Aorta (tissue), 5 donors: ENCODE measurements at regions not wholly inside any gene's neighbourhood (a gene's known extent, or its start where the extent isn't known, plus 50 kb on each side); places are given as distances from the start of the nearest gene placed in this dataset.

Experiments used
- ATAC-seq: fragments of 200-7000 bp; cut with Tn5 transposase; one replicate; pipeline ENCODE4 v1.9.1; 2022; ENCODE audit warnings: moderate library complexity; ENCODE audit not compliant: low FRiP score
- DNase-seq, 2 donors: peaks; one replicate each; pipeline ENCODE4 v3.0.0-alpha.2; 2020
- H3K27ac ChIP-seq, 2 donors: one replicate each; pipeline ENCODE4 v1.5.1; 2013; ENCODE audit warnings: low read length in 2 of 2, mild to moderate bottlenecking in 2 of 2, moderate library complexity in 2 of 2, control low read depth in 1 of 2, inconsistent platforms in 1 of 2, low read depth in 1 of 2
- H3K27me3 ChIP-seq, 2 donors: one replicate each; pipeline ENCODE4 v1.6.1; 2013; ENCODE audit warnings: control low read depth in 1 of 2, low read length in 1 of 2, mild to moderate bottlenecking in 1 of 2, moderate library complexity in 1 of 2; ENCODE audit not compliant: insufficient read depth in 2 of 2, control insufficient read depth in 1 of 2
- H3K36me3 ChIP-seq, 2 donors: one replicate each; pipeline ENCODE4 v1.6.1; 2013; ENCODE audit warnings: control low read depth in 1 of 2, low read length in 1 of 2, mild to moderate bottlenecking in 1 of 2; ENCODE audit not compliant: insufficient read depth in 2 of 2, control insufficient read depth in 1 of 2
- H3K4me1 ChIP-seq, 2 donors: one replicate each; pipeline ENCODE4 v1.6.1; 2013; ENCODE audit warnings: low read length in 2 of 2, control low read depth in 1 of 2, mild to moderate bottlenecking in 1 of 2, moderate library complexity in 1 of 2; ENCODE audit not compliant: insufficient read depth in 2 of 2, control insufficient read depth in 1 of 2
- H3K4me3 ChIP-seq, 2 donors: one replicate each; pipeline ENCODE4 v1.5.1; 2013; ENCODE audit warnings: low read length in 2 of 2, control low read depth in 1 of 2, mild to moderate bottlenecking in 1 of 2
- H3K9me3 ChIP-seq: one replicate; pipeline ENCODE4 v1.6.1; 2013; ENCODE audit warnings: mild to moderate bottlenecking, low read length; ENCODE audit not compliant: control insufficient read depth
- WGBS, 2 donors: extraction: QIAGEN DNeasy Blood & Tissue Kit; methylation state at CpG; one replicate each; pipeline ENCODE4 v1.1.7; 2013; 5-methylcytosine and 5-hydroxymethylcytosine counted together
- intact Hi-C, 2 donors: fragments of 100-400 bp; cut with DNase I; formaldehyde crosslinking; loops; one replicate each; pipeline versions ENCODE4 v1.14.2 to v1.15.0; 2022
- donor health status: healthy with polysubstance abuse.
- donor health status: Bipolar disorder and iron deficiency.
- donor health status: DM: no; HTN: no; CAD: no.
- donor health status: DM: no; HTN: no; CAD: no.
- donor health status: DM: yes; HTN: yes; CAD: no.

DNA sequence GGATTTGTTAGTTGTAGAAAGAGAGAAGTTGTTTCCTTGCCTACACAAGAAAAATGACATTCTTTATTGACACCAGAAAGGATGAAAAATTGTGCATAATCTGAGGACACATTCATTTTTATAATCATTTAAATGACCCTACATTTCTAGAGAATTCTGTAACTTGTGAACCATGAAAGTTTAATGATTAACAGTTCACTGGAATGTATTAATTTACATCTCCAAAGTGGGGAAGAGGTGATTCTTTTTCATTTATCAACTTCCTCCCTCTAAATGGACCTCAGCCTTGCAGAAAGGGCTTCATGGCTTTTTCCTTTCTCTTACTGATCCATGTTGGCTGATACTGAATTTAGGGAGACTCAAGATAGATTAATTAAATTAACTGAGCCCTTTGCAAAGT, 565.2 kb upstream of the LINC00305 start:
- intact Hi-C loops = no loop called here
- no peaks in the 10 kb centered on the region for H3K4me1 ChIP-seq
- no peak for DNase-seq
- no peaks in the 10 kb centered on the region for H3K36me3 ChIP-seq
- no peaks in the 10 kb centered on the region for H3K27me3 ChIP-seq
- H3K27ac ChIP-seq = no peak overlapping the region
- ATAC-seq = no peak
- no peak overlapping the region for H3K4me3 ChIP-seq
- H3K9me3 ChIP-seq = no peaks in the 10 kb centered on the region

DNA sequence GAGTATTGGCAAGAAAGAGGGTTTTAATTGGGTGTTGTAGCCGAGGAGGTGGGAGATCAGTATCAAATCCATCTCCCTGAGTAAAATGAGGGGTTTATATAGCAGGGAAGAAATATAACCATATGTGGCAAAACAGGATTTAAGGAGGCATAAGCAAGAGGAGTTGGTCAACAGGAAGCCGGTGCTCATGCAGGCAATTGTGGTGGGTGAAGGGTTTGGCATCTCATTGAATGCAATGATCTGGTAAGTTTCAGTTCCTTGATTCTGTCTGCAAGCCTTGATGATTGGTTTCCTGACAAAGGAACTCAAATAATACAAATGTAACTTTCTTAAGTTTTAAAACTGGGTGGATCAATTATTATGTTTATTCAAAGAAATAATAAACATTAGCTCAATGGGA, 564.4 kb upstream of the LINC00305 start:
- Histone ChIP-seq H3K9me3 (no peaks in the 10 kb centered on the region), H3K4me1 (no peaks in the 10 kb centered on the region), H3K27me3 (no peaks in the 10 kb centered on the region), H3K27ac (no peak overlapping the region), H3K4me3 (no peak overlapping the region), H3K36me3 (no peaks in the 10 kb centered on the region)
- intact Hi-C loops = no loop called here
- 82 to 87% methylated on average over 2 of the region's 2 CpGs for WGBS, 2 donors
- DNase-seq (peak in 1 of 2 donors; percentile 47), ATAC-seq (no peak)

DNA sequence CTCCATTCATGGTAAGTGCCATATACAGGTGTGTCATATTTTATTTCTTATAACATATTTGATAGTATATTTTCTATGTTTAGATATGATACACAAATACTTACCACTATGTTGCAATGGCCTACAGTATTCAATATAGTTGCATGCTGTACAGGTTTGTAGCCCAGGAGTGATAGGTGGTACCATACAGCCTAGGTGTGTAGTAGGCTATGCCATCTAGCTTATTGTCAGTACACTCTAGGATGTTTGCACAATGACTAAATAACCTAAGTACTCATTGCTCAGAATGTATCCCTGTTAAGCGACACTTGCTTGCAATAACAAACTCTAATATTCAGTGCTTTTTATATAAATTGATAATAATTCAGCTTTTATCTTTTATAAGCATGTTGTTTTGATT, 563.1 kb upstream of the LINC00305 start:
- no peaks in the 10 kb centered on the region for H3K36me3 ChIP-seq
- no peaks in the 10 kb centered on the region for H3K9me3 ChIP-seq
- 87 to 94% methylated on average over 1 of the region's 1 CpG for WGBS, 2 donors
- DNase-seq (no peak), ATAC-seq (no peak)
- no peak overlapping the region for H3K27ac ChIP-seq
- H3K4me3 ChIP-seq = no peak overlapping the region
- H3K27me3 ChIP-seq = no peaks in the 10 kb centered on the region
- no peaks in the 10 kb centered on the region for H3K4me1 ChIP-seq
- intact Hi-C loops = no loop called here

DNA sequence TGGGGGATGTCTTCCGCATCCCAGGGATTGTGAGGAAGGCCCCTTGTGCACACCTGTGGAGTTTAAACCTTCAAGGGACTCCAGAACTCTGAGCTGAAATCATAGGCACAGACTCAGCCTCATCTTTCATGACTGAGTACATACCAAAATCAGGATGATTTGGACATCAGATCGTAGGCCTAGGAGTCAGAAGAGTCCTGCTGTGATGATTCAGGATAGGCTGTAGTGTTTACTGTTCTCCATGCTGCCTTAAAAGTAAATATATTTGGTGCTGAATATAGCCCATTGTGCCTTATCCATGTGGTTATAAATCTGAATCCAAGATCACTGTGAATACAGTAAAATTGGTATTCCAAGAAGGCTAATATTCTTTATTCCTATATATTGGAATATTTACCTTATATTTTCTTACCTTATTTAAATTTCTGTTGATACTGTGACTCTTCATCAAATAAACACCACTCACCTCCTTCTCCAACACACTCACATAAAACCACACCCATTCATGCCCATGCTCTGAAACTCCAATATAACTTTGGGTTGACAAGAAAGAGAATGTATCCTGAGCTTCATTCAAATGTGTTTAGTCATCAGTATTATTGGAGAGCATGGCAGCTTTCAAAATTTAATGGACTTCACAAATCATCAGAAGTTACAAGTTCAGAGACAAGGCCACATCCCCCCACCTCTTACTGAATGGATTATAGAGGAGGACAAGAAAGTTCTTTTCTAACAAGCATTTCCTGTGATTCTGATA, 561.4 kb upstream of the LINC00305 start:
- H3K27ac ChIP-seq = no peak overlapping the region
- H3K27me3 ChIP-seq = no peaks in the 10 kb centered on the region
- intact Hi-C loops = no loop called here
- H3K4me1 ChIP-seq = no peaks in the 10 kb centered on the region
- H3K36me3 ChIP-seq = no peaks in the 10 kb centered on the region
- 85 to 89% methylated on average over 2 of the region's 2 CpGs for WGBS, 2 donors
- ATAC-seq (no peak), DNase-seq (no peak)
- no peak overlapping the region for H3K4me3 ChIP-seq
- H3K9me3 ChIP-seq = no peaks in the 10 kb centered on the region

DNA sequence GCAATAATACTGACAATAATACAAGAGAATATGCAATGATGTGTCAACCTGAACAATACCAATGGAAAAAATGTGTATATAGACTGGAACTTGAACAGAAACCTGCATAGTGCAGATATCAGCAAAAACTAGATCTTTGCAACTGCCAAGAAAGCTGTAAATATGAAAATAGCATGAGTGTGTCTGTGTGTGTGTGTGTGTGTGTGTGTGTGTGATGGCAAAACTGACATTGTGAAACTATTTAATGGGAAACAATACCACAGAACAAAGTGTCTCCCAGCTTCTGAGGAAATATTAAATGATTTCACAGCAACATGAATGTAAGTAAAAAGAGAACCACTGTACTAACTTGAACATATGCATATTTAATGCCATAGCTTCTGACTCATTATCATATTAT, 558.2 kb upstream of the LINC00305 start:
- Histone ChIP-seq H3K36me3 (no peaks in the 10 kb centered on the region), H3K27ac (no peak overlapping the region), H3K4me3 (no peak overlapping the region), H3K9me3 (no peaks in the 10 kb centered on the region), H3K27me3 (no peaks in the 10 kb centered on the region), H3K4me1 (no peaks in the 10 kb centered on the region)
- intact Hi-C loops = no loop called here
- ATAC-seq = no peak
- DNase-seq = no peak

DNA sequence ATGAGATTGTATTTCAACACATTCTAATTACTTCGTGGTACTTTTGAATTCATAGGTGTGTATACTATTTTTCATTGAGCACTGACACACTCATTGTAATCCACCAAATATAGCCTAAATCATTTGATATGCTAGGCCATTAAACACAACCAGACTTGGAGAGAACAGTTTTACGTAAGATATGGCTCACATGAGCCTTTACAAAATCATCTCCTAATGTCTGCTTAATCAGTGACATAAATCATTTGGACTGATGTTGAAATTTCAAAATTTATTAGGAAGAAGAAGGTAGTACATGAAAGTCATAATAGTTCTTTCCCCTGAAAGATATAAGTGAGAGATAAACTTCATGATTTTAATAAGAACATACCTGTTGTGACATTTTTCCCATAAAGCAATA, 550.2 kb upstream of the LINC00305 start:
- H3K4me3 ChIP-seq = no peak overlapping the region
- no peaks in the 10 kb centered on the region for H3K36me3 ChIP-seq
- no peaks in the 10 kb centered on the region for H3K9me3 ChIP-seq
- no peaks in the 10 kb centered on the region for H3K4me1 ChIP-seq
- intact Hi-C loops = no loop called here
- WGBS, 2 donors = 67 to 73% methylated on average over 2 of the region's 2 CpGs
- DNase-seq (no peak), ATAC-seq (no peak)
- H3K27ac ChIP-seq = no peak overlapping the region
- H3K27me3 ChIP-seq = no peaks in the 10 kb centered on the region

DNA sequence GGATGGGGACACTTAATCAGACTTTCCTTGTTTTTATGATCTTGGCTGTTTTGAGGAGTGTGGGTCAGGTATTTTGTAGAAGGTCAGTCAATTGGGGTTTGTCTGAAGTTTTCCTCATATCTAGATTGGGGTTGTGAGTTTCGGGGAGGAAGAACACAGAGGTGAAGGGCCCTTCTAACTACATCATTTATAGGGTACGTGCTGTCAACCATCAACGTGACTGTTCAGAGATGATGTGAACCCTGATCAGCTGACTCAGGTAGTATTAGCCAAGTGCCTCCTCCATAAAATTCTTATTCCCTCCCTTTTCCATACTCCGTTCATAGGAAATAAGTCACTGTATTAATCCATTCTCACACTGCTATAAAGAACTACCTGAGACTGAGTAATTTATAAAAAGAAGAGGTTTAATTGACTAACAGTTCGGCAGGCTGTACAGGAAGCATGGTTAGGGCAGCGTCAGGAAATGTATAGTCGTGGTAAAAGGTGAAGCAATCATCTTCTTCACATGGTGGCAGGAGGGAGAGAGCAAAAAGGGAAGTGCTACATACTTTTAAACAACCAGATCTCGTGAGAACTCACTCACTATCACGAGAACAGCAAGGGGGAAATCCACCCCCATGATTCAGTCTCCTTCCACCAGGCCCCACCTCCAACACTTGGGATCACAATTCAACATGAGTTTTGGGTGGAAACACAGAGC, 547.1 kb upstream of the LINC00305 start:
- 75 to 76% methylated on average over 9 of the region's 9 CpGs for WGBS, 2 donors
- H3K27me3 ChIP-seq = no peaks in the 10 kb centered on the region
- no peaks in the 10 kb centered on the region for H3K36me3 ChIP-seq
- no peaks in the 10 kb centered on the region for H3K4me1 ChIP-seq
- DNase-seq = no peak
- intact Hi-C loops = no loop called here
- no peaks in the 10 kb centered on the region for H3K9me3 ChIP-seq
- ATAC-seq = no peak
- H3K4me3 ChIP-seq = no peak overlapping the region
- H3K27ac ChIP-seq = no peak overlapping the region

DNA sequence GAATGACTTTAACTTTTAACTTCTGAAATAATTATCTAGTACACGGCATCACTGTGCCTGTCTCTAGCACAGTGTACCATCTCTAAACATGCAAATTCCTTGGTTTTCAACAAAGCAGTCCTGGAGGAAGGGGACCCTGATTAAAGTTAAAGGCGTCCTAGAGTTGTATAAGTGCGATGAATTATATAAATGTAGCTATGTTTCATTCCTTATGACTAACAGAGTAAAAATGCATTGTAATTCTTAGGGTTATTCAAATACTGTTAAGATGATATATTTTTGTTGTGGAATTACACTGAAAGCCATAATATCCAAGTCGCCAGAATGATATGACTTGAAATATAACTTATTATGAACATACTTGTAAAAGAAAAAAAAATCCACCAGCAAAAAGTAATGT, 544.9 kb upstream of the LINC00305 start:
- H3K4me3 ChIP-seq = no peak overlapping the region
- no peaks in the 10 kb centered on the region for H3K4me1 ChIP-seq
- intact Hi-C loops = no loop called here
- H3K9me3 ChIP-seq = no peaks in the 10 kb centered on the region
- 23 to 34% methylated on average over 4 of the region's 4 CpGs for WGBS, 2 donors
- no peaks in the 10 kb centered on the region for H3K36me3 ChIP-seq
- ATAC-seq (no peak), DNase-seq (no peak)
- H3K27ac ChIP-seq = no peak overlapping the region
- no peaks in the 10 kb centered on the region for H3K27me3 ChIP-seq

DNA sequence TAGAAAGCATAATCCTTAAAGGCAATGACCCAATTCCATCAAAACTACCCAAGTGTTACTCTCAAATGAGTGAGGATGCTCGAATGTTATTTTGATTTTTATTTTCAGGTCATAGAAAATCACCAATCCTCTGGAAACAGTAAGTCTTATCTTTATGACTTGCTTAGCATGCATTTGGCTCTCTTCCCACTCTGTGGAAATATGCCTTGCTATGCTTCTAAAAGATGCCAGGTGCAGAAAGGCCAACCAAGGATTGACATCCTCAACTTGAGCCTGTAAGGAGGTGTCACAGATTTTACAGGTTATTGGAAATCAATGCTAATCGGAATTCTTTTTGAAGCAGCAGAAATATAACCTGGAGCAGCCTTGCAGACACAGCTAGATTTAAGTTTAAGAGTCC, 543.9 kb upstream of the LINC00305 start:
- Histone ChIP-seq H3K27me3 (no peaks in the 10 kb centered on the region), H3K4me1 (no peaks in the 10 kb centered on the region), H3K27ac (no peak overlapping the region), H3K36me3 (no peaks in the 10 kb centered on the region), H3K4me3 (no peak overlapping the region), H3K9me3 (no peaks in the 10 kb centered on the region)
- DNase-seq (no peak), ATAC-seq (no peak)
- intact Hi-C loops = no loop called here
- WGBS, 2 donors = 74 to 80% methylated on average over 2 of the region's 2 CpGs
